GM04504 (cell line): ENCODE measurements at regions not wholly inside any gene's neighbourhood (a gene's known extent, or its start where the extent isn't known, plus 50 kb on each side); places are given as distances from the start of the nearest gene placed in this dataset.
A peak's percentile ranks its signal among the peaks of the same experiment; 100 is the strongest.
"Not testable (repeated sequence)": the region's sequence is repeated elsewhere in the genome, so short reads cannot be mapped to it uniquely, and the experiment has no call there.

Experiments
- DNase-seq: peaks from one replicate; pipeline ENCODE4 v3.0.0-alpha.2; 2012; ENCODE audit warnings: low read depth

GRCh38 chr4:99763635-99764101 lies 53.0 kb upstream of the DAPP1 start:
- peak; percentile 77 for DNase-seq

- no peak for DNase-seq
Observed at GRCh38 chr4:99762728-99763127, 53.9 kb upstream of the DAPP1 start.

- no peak for DNase-seq
Observed at GRCh38 chr4:99759988-99760387, 56.6 kb upstream of the DAPP1 start.

- DNase-seq: no peak
Observed at GRCh38 chr4:99759346-99759984, 57.2 kb upstream of the DAPP1 start.

GRCh38 chr4:99755223-99755944 lies 61.2 kb upstream of the DAPP1 start:
- DNase-seq: no peak

- no peak for DNase-seq
Observed at GRCh38 chr4:99754756-99755155, 61.9 kb upstream of the DAPP1 start.

- DNase-seq: no peak
Observed at GRCh38 chr4:99753931-99754330, 62.7 kb upstream of the DAPP1 start.

- no peak for DNase-seq
Observed at GRCh38 chr4:99749445-99750391, 66.9 kb upstream of the DAPP1 start.

- no peak for DNase-seq
Observed at GRCh38 chr4:99746443-99746842, 70.2 kb upstream of the DAPP1 start.

GRCh38 chr4:99736846-99737245 lies 79.2 kb upstream of the C4orf54 start:
- DNase-seq: no peak

GRCh38 chr4:99735822-99736221 lies 78.2 kb upstream of the C4orf54 start:
- DNase-seq: no peak

GRCh38 chr4:99734583-99735322 lies 77.1 kb upstream of the C4orf54 start:
- no peak for DNase-seq

GRCh38 chr4:99733455-99733854 lies 75.8 kb upstream of the C4orf54 start:
- not testable (repeated sequence) for DNase-seq

- no peak for DNase-seq
Observed at GRCh38 chr4:99729186-99729585, 71.6 kb upstream of the C4orf54 start.

GRCh38 chr4:99724067-99724466 lies 66.4 kb upstream of the C4orf54 start:
- no peak for DNase-seq

- peak; percentile 18 for DNase-seq
Observed at GRCh38 chr4:99723612-99724011, 66.0 kb upstream of the C4orf54 start.

GRCh38 chr4:99722725-99723124 lies 65.1 kb upstream of the C4orf54 start:
- no peak for DNase-seq

GRCh38 chr4:99722006-99722405 lies 64.4 kb upstream of the C4orf54 start:
- no peak for DNase-seq

GRCh38 chr4:99720206-99720605 lies 62.6 kb upstream of the C4orf54 start:
- no peak for DNase-seq

GRCh38 chr4:99716996-99717395 lies 59.4 kb upstream of the C4orf54 start:
- no peak for DNase-seq

- no peak for DNase-seq
Observed at GRCh38 chr4:99715286-99715685, 57.7 kb upstream of the C4orf54 start.

- DNase-seq: no peak
Observed at GRCh38 chr4:99714179-99714578, 56.6 kb upstream of the C4orf54 start.
